Endothelial cell (in vitro differentiated cells): ENCODE measurements at regions not wholly inside any gene's neighbourhood (a gene's known extent, or its start where the extent isn't known, plus 50 kb on each side); places are given as distances from the start of the nearest gene placed in this dataset.

Source experiments
- DNase-seq: peaks from one replicate; pipeline ENCODE4 v3.0.0; 2021; ENCODE audit warnings: low spot score
- H3K27ac Mint-ChIP-seq: one replicate; pipeline ENCODE4 v1.8.0; 2021; ENCODE audit warnings: mixed read lengths, inconsistent platforms; ENCODE audit not compliant: unreplicated experiment
- H3K27me3 Mint-ChIP-seq: one replicate; pipeline ENCODE4 v1.8.0; 2021; ENCODE audit warnings: mild to moderate bottlenecking, moderate library complexity, mixed read lengths, inconsistent platforms; ENCODE audit not compliant: unreplicated experiment
- H3K36me3 Mint-ChIP-seq: one replicate; pipeline ENCODE4 v1.8.0; 2021; ENCODE audit warnings: mild to moderate bottlenecking, low read depth, mixed read lengths, inconsistent platforms; ENCODE audit not compliant: unreplicated experiment
- H3K4me1 Mint-ChIP-seq: one replicate; pipeline ENCODE4 v1.8.0; 2021; ENCODE audit warnings: mild to moderate bottlenecking, mixed read lengths, inconsistent platforms; ENCODE audit not compliant: unreplicated experiment
- H3K4me3 Mint-ChIP-seq: one replicate; pipeline ENCODE4 v1.8.0; 2021; ENCODE audit warnings: mild to moderate bottlenecking, mixed read lengths, inconsistent platforms; ENCODE audit not compliant: unreplicated experiment
- H3K9me3 Mint-ChIP-seq: one replicate; pipeline ENCODE4 v1.8.0; 2021; ENCODE audit warnings: mixed read lengths, inconsistent platforms; ENCODE audit not compliant: unreplicated experiment
- TF ChIP-seq, protein P1 (sequence below): fragments of 200-600 bp; sonication (generic); IDR thresholded peaks from one replicate; pipeline ENCODE4 v1.5.0; 2021; ENCODE audit warnings: antibody characterized with exemption; ENCODE audit not compliant: unreplicated experiment

DNA sequence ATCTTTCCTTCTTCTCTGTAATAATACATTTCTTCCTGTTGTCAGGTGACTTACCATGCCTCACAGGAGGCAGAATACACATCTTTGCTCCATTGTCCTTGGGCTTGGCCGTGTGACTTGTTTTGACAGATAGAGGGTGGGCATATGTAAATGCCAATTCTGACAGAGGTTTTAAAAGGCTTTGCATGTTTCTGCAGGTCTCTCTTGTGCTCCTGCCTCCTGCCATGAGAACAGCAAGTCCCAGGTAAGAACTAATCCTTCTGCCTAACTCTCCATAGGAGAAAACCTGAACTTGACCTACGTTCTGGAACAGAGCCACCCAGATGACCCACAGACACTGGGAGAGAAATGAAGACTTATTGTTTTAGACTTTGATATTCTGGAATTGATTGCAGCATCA lies 88.7 kb upstream of the TNFSF11 start:
- H3K9me3 Mint-ChIP-seq: no peaks in the 10 kb centered on the region
- H3K27ac Mint-ChIP-seq: no peak overlapping the region
- no peaks in the 10 kb centered on the region for H3K27me3 Mint-ChIP-seq
- DNase-seq: no peak
- no peak overlapping the region for H3K4me3 Mint-ChIP-seq
- H3K36me3 Mint-ChIP-seq: no peaks in the 10 kb centered on the region
- H3K4me1 Mint-ChIP-seq: no peaks in the 10 kb centered on the region
- TF ChIP-seq, protein P1, sequence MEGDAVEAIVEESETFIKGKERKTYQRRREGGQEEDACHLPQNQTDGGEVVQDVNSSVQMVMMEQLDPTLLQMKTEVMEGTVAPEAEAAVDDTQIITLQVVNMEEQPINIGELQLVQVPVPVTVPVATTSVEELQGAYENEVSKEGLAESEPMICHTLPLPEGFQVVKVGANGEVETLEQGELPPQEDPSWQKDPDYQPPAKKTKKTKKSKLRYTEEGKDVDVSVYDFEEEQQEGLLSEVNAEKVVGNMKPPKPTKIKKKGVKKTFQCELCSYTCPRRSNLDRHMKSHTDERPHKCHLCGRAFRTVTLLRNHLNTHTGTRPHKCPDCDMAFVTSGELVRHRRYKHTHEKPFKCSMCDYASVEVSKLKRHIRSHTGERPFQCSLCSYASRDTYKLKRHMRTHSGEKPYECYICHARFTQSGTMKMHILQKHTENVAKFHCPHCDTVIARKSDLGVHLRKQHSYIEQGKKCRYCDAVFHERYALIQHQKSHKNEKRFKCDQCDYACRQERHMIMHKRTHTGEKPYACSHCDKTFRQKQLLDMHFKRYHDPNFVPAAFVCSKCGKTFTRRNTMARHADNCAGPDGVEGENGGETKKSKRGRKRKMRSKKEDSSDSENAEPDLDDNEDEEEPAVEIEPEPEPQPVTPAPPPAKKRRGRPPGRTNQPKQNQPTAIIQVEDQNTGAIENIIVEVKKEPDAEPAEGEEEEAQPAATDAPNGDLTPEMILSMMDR: no peak

DNA sequence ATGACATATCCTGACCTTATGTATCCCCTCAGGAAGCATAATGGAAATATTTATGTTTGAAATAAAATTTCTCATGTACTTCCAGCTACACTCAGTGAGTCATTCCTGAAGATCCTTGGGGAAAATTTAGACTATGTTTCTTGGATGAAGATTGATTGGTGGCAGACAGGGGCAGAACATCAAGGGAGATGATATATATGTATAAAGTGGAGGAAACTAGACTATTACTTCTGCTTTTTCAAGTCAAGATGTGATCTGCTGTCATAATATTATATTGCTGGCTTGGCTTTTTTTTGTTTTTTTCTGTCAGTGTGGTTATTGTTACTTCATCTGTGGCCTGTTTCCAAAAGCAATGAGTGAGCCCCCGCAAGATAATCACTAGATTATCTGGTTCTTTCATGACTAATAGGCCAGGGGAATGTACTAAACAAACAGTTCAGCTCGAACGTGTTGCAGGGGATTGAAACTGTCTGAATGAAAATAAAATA lies 87.2 kb upstream of the TNFSF11 start:
- no peaks in the 10 kb centered on the region for H3K36me3 Mint-ChIP-seq
- TF ChIP-seq, protein P1: no peak
- H3K27me3 Mint-ChIP-seq: peaks cover under 1% of the 10 kb centered on the region
- no peak overlapping the region for H3K4me3 Mint-ChIP-seq
- H3K27ac Mint-ChIP-seq: no peak overlapping the region
- H3K9me3 Mint-ChIP-seq: no peaks in the 10 kb centered on the region
- no peak for DNase-seq
- no peaks in the 10 kb centered on the region for H3K4me1 Mint-ChIP-seq

DNA sequence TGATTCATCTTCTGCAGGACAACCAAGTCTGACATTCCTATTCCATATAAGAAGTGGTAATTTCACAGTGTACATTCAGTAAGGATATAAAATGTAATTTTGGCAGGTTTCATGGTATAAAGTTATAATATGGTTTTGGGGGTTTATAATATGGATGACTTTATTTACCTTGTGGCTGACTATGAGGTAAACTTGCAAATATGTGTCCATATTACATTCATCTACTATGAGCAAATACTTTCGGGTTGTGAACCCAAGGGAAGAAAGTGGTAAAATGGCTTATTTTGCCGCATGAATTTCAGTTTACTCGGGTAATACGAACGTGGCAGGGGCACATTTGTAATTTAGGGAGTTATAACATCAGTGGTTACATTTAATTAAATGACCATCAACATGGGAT lies 86.7 kb upstream of the TNFSF11 start:
- TF ChIP-seq, protein P1: no peak
- Mint-ChIP-seq H3K36me3 (no peaks in the 10 kb centered on the region), H3K9me3 (no peaks in the 10 kb centered on the region), H3K4me1 (no peaks in the 10 kb centered on the region), H3K27ac (no peak overlapping the region), H3K27me3 (peaks cover 2% of the 10 kb centered on the region), H3K4me3 (no peak overlapping the region)
- DNase-seq: no peak

DNA sequence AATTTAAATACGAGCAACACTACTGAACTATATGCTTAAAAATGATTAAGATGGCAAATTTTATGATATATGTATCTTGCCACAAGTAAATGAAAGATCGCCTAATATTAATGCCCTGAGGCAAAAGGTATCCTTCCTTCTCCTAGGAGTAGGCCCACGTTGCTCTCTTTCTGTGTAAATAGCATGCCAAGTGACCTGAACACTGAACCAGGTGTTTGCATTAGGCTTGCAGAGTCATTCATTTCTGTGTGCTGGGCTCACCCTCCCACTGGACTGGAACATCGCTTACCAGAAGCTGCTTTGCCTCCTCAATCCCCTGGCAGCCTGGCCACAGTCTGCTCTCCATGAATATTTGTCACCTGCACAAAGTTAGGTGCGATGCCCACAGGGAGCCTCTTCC lies 83.3 kb upstream of the TNFSF11 start:
- DNase-seq: no peak
- Mint-ChIP-seq H3K27ac (no peak overlapping the region), H3K9me3 (no peaks in the 10 kb centered on the region), H3K4me1 (no peaks in the 10 kb centered on the region), H3K27me3 (peaks cover 2% of the 10 kb centered on the region), H3K36me3 (no peaks in the 10 kb centered on the region), H3K4me3 (no peak overlapping the region)
- TF ChIP-seq, protein P1: no peak

DNA sequence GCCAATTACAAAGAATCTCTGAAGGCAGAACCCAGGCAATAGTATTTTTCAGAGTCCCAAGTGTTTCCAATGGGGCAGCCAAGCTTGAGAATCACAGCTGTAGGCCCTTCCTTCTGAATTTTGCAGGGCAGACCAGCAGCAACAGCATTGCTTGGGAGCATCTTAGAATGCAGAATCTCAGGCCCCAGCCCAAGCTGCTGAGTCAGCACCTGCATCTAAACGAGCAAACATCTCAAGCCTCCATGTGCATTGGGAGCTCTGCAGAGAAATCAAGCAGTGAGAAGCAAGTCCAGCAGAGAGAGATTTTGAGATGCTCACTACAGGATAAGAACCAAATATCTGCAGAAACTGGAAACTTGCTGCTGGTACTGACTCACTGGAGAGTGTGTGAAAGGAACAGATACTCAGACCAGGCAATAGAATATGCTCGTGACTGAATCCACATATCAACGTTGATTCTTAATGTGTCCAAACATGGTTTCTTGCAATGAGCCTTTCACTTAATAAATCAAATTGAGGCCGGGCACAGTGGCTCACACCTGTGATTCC lies 81.5 kb upstream of the TNFSF11 start:
- DNase-seq: no peak
- Mint-ChIP-seq H3K27me3 (peaks cover 2% of the 10 kb centered on the region), H3K27ac (no peak overlapping the region), H3K4me3 (no peak overlapping the region), H3K36me3 (no peaks in the 10 kb centered on the region), H3K9me3 (no peaks in the 10 kb centered on the region), H3K4me1 (no peaks in the 10 kb centered on the region)
- TF ChIP-seq, protein P1: no peak
